ENCODE measurements at regions not wholly inside any gene's neighbourhood (a gene's known extent, or its start where the extent isn't known, plus 50 kb on each side); places are given as distances from the start of the nearest gene placed in this dataset.
"Not testable (repeated sequence)": the region's sequence is repeated elsewhere in the genome, so short reads cannot be mapped to it uniquely, and the experiment has no call there.

DNA sequence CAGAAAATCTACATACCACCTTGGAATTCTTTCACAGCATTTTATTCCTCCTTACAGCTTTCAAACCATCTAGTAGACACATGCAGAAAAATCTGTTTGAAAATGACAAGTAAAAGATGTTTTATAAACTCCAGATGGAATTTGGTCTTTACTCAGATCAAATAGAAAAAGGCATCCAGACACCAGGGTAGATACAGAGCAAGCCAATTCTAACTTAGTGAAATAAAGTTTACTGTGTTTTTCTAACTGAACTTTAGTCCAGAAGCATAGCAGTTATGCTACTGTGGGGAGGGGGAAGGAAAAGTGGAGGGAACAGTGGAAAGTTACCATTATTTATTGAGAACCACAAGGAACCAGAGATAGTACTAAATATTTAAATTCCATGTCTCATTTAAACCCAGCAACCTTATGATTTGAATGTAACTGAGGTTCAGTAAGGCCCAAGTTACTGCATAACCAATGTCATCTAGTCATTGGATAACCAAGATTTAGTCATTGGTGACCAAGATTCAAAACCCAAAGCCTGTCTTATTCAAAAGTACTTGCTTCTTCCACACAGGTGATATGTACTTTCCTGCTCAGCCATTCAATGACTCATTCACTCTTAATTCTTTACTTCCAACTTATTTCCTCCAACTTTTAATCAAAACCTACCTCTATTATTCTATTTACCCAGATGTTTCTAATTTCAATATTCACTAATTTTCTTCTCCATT, 57.7 kb downstream of the RAD51AP2 start:
- no peak for DNase-seq

DNA sequence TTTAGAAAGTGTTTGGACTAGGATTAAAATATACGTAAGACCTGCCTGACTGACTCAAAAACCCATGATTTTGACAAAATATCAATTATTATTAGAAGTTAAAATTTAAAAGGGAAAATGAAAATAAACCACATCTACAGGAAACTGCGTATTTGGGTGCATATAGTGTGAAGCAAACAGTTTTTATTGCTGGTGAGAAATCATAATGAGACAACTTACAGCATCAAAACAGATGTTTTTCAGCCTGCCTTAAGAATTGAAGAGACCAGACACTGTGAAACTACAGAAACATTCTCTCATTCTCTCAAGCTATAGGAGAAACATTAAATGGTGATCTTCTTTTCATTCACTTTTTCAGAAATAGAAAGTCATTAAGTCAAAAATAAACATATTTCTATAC, 62.9 kb downstream of the RAD51AP2 start:
- DNase-seq, result no peak

DNA sequence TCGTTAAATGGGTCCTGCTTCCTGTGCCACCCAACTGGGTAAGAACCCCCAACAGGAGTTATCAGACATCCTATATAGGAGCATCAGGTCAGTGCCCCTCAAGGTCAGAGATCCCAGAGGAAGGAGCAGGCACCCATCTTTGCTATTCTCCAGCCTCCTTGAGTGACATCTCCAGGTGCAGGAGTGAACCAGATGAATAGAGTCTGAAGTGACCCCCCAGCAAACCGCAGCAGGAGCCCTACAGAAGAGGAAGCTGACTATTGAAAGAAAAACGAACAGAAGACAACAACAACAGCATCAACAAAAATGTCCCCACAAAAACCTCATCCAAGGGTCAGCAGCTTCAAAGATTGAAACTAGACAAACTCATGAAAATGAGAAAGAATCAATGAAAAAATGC, 72.0 kb downstream of the RAD51AP2 start:
- not testable (repeated sequence) for DNase-seq

DNA sequence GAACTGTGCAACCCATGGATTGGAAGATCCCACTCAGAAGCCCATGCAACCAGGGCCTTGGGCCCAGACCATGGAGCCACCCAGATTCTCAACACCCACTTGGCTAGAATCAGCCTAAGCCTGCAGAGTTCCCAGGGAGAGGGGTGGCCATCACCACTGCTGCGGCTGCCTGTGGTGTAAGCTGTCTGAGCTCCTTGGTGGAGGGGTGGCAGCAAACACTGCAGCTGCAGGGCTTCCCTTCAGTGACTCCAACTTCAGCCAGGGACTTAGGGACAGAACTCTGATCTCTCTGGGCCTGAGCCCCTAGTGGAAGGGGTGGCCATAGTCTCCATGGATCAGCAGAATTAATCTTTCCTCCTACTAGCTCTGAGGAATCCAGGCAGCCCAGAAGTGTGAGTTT, 72.5 kb downstream of the RAD51AP2 start:
- DNase-seq, result no peak

DNA sequence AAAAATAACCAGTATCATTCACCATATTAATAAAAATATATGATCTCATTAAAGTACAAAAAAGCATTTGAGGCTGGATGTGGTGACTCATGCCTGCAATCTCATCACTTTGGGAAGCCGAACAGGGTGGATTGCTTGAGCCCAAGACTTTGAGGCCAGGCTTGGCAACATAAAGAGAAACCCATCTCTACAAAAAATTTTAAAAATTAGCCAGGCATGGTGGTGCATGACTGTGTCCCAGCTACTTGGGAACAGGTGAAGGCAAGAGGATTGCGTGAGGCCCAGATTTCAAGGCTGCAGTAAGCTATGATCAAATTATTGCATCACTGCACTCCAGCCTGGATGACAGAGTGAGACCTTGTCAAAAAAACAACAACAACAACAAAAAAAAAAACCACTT, 75.9 kb downstream of the RAD51AP2 start:
- DNase-seq, result no peak

DNA sequence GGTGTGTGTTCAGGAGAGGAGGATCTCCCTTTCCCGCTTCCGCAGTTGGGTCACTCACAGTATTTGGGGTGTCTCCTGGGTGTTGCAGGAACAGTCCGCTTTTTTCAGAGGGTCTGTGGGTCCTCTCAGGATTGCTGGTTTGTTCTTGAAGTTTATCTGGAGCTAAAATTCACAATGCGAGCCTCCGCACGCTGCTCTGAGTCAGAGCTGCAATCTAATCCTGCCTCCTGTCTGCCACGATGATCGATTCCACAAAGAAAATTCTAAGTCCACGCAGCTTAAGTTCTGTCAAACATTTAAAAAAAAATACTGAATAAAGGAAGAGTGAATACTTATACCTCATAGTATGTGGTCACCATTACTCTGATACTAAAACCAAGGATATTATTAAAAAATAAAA, 76.5 kb downstream of the RAD51AP2 start:
- no peak for DNase-seq

DNA sequence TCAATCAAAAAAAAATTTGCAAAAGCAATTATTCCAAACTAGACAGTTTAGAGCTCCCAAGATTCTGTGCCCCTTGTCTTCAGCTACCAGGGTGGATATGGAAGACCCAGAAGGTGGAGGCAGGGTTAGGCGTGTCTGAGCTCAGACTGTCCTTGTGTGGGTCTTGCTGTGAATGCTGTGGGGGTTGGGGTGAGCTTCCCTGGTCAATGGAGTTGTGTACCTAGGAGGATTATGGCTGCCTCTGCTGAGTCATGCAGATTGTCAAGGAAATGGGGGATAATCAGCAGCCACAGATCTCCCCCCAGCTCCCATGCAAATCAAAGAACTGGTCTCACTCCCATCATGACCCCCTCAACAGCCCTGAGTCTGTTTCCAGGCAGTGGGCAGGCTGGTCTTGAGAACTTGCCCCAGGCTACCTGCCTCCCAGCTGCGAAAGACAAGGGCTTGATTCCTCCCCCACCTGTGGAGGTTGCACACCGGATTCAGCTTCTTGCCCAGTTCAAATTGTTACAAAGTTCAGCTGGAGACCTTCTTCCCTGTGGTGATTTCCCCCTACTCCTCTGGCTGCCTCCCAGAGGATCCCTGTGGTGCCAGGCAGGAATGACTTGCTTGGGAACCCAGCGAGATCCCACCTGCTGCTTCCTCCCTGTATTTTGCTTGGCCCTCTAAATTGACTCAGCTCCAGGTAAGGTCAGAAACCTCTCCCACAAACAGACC, 77.0 kb downstream of the RAD51AP2 start:
- no peak for DNase-seq

DNA sequence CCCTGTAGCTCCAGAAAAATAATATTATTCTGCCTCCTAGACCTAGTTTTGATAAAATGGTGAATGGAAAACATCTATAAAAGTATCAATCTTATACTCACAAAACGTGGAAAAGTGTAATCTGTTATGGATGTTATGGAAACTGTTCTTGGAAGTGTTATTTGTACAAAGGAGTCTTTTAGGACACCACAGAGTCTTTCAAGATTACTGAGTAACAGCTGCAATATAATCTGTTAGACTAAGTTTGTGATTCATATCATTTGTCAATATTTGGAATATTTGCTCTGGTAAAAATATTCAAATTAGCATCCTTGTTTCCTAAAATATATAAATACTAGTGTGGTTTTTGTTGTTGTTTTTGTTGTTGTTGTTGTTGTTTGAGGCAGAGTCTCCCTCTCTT, 87.9 kb downstream of the RAD51AP2 start:
- no peak for DNase-seq

DNA sequence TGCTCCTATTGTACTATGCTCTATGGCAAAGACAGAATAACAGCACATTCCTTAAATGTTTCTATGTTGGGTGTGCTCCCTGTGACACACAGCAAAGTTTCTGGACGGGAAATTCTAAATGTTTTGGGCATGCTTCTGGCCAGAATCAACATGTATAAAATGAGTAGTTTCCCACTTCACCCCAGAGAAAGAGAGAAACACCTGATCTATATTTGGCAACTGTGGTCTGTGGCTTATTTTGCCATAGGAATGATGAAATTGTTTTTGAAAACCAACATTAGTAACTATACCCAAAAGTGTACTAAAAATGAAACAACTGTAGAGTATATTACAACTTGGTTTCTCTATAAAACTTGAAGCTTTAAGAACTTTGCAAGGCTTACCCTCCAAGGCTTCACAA, 89.1 kb downstream of the RAD51AP2 start:
- DNase-seq, result no peak

DNA sequence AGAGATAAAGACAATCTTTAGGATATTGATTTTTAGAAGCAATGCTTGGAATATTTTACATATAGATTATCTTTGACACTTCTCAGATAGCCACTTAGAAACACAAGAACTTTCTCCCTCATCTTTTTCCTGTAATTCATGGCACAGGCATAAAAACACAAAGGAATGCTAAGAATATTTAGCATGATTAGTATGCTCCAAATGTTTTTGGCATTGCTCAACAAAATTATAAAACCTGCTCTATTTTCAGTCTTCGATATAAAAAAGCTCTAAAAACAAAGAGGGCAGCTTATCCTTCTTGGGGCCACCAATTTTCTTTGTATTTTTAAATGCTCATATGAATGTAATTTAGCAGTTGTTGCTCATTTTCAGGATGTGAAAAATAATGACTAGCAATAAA, 90.8 kb downstream of the RAD51AP2 start:
- no peak for DNase-seq

DNA sequence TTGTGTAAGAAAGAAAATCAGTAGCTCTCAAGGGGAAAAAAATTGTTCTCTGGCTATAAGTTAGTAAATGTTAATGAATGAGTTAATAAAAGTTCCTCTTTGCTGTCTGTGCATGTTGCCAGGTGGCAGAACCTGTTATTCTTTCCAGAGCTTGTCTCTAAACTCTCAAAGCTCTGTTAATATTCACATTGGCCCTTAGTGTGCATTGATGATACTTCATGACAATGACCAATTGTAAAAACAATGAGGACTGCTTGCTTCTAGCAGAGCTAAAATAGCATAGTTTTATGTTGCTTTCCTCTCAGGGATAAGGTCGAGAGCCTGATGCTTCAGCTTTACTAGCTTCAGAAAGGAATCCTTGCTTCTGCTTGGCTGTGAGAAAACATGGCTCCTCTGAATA, 91.5 kb downstream of the RAD51AP2 start:
- no peak for DNase-seq

DNA sequence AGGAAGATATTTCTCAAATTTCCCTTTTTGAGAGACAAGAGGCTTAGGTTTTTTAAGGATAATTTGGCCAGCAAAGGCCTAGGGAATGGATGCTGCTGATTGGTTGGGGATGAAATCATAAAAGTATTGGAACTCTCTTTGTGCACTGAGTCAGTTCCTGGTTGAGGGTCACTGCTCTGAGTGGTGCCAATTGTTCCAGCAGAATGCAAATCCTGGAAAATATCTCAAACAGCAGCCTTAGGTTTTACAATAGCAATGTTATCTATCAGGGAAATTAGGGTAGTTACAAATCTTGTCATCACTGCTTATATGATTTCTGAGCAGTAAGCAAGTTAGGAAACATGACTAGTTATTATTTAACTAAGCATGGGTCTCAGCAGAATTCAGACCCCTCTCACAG, 96.2 kb downstream of the RAD51AP2 start:
- no peak for DNase-seq

DNA sequence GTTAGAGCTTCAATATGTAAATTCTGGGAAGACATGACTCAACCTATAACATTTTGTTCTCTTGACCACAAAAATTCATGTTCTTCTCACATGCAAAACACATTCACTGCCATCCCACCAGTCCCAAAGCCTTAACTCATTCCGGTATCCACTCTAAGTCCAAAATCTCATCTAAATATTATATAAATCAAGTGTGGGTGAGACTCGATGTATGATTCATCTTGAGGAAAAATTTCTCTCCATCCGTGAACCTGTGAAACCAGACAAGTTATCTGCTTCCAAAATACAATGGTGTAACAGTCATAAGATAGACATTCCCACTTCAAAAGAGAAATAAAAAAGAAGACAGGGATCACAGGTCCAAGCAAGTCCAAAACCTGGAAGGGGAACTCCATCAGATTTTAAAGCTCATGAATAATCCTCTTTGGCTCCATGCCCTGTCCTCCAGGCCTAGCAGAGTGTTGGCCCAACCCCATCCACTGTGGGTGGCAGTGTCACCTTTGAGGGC, 101.3 kb downstream of the RAD51AP2 start:
- DNase-seq, result no peak

DNA sequence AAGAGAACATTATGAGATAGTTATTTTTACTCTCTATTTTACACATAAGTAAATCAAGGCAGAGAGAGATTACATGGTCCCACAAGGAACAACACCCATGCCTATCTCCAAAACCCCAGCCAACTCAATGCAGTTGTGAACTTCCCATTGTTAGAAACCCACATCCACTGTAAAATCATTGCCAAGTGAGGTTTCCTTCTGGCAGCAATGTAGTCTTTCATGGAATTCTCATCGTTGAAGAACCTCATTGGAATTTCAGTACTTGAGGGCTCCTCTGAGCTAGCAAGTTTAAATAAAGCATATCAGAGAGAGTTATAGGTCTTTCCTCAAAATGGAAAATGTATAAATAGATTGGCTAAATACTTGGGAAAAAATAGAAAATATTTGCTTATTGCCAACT, 105.2 kb downstream of the RAD51AP2 start:
- no peak for DNase-seq

DNA sequence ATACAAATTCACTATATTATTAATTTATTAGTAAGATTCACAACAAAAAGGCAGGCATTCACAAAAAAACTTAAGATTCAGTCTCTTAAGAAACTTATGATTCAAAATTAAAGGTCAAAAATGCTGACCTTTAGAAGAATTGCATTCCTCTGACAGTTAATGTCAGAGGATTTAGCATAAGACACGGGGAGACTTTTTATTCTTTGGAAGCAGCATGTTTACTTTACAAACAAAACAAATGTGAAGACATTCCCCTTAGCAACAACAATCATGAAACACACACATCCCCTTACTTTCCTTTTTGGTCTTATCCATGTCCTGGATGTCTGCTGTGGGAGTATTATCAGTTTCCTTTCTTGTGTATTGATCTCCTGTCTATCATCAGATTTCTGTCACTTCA, 117.1 kb downstream of the RAD51AP2 start:
- no peak for DNase-seq

DNA sequence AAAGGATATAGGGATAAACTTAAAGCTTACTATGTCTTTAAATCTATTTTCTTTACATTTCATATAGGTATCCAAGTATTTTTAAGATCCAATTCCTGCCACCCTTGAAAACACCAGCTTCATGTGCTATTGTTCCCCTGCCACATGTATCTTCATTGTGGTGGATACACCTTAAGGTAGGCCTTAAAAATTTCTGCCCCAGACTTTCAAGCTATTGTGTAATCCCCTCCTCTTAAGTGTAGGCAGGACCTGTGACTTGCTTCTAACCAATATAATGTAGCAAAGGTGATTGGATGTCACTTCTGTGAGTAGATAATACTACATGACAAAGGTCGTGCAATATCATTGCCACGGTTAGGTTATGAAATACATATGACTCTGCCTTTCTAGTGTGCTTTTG, 119.5 kb downstream of the RAD51AP2 start:
- no peak for DNase-seq

DNA sequence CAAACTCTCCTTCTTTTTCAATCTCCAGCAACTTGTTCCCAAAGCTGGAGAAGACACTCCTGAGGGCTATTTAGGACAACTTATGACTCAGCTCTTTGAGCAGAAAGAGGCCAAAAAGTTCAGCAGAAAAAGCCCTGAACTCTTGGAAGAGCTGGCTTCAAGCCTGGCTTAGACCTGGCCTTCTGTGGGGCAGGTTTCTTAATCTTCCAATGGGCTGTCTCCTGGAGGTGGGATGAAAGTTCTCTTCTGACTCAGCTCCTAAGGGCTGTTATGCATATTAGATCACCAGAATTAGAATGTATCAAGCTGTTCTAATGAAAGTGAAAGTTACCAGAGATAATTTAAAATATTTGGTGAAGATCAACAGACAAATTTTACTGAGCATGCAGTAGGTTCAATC, 129.4 kb downstream of the RAD51AP2 start:
- no peak for DNase-seq

DNA sequence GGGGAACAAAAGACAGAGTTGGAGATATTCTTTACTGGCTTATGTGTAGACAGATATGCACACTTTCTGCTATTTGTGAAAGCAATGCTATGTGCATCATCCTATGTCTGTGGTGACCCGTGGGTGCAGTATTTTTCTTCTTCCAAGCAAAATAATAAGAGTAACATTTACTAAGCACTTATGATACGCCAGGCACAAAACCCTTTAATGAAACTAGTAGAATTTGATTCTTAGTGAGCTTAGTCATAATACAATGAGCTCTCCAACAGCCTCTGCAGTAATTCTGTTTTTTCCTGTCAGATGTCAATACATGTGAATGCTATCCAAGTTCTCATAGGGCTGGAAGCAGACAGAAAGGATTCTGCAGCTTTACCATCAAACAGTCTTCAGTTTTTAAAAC, 130.6 kb downstream of the RAD51AP2 start:
- DNase-seq, result no peak

DNA sequence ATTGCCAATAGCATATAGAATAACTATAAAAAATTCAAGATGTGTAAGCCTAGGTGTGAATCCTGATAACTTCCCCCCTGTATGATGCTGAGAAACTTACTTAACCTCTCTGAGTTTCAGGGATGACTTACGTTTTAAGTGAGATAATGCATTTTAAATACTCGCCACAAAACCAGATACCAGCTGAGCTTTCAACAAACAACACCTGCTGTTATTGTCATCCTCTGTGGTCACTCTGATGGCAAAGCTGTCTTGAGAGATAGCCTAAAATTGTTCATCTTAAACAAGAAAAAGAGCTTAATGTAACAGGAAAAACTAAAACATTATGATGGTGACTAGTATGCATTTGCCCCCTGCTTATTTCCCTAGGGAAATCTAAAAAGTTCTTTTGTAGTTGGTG, 131.5 kb downstream of the RAD51AP2 start:
- no peak for DNase-seq

DNA sequence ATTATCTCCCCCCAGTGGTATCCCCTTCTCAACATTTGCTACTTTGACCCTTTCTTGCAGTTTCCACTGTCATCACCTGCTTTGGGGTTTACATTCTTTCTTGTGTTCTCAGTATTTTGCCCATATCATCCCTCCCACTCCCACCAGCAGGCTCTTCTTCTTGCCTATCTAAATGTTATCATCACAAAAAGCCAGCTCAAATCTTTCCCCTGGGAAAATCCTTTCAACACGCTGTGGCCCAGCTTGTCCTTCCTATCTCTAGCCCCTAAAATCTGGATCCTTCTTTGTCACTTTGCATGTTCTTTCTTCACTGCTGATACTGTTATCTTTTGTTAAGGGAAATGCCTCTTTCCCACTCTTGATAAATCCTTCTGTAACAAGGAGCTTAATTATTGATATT, 138.2 kb downstream of the RAD51AP2 start:
- no peak for DNase-seq

DNA sequence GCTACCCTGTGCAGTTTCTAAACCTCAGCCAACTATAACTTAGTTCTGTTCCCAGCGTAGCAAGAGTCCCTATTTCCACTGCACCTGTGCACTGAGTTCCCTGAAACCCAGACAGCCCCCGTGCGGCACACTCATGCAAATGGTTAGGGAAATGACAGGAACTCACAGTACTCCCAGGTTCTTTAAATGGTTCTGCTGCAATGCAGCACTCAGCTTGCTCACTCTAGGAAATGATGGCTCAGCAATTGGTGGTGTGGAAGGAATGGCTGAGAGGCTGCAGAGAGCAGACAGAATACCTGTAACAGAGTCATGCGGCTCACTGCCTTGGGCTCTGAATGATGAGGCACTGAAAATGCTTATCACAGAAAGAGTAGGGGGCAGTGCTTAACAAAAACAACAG, 143.0 kb downstream of the RAD51AP2 start:
- DNase-seq, result no peak

DNA sequence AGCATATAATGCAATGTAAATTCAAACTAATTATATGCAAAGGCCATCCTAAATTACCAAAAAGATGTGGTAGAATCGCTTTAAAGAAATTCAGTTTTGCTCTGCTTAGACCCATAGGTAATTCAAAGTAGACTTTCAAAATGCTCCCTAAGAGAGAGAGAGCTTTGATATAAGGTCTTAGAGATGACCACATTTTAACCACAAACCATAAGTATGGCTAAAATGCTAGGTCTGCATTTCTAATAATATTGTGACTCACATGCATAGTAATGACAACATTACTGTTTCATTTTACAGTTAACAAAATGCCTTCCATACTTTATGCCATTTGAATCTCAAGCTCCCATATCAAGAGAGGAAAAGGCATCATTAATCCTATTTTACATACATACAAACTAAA, 144.5 kb downstream of the RAD51AP2 start:
- DNase-seq, result no peak

DNA sequence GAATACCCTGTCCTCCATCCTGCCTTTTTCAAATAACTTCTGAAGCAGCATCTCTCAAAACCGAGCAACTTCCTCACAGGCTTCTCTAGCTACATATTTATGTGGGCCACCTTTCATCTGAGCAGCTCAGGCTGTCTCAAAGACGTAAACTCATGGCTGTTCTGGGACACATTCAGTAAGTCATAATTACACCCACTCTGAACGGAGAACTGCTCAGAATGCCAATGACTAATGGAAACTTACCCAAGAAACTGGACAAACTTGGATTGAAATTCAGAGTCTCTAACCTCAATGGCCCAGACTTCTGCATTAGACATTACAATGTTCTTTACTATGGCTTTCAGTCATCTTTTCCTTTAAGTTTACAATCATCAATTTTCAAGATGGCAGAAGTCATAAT, 145.2 kb downstream of the RAD51AP2 start:
- DNase-seq, result no peak

DNA sequence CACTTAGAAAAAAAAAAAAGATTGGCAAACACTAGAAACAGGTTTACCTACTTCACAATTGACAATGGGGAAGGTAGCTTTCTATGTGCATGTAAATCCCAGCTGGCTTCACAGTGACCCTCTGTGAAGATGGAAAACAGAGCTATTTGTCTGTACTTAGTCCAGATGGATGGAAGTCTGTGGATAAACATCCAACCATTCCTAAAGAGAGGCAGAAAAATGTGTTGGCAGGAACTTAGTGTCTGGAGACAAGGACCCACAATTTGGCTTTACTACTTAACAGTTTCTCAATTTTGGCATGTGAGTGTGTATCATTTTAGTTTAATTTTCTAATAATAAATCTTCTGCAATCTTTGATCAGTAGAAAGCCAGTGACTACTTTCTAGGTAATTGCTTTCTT, 154.4 kb downstream of the RAD51AP2 start:
- DNase-seq, result no peak

DNA sequence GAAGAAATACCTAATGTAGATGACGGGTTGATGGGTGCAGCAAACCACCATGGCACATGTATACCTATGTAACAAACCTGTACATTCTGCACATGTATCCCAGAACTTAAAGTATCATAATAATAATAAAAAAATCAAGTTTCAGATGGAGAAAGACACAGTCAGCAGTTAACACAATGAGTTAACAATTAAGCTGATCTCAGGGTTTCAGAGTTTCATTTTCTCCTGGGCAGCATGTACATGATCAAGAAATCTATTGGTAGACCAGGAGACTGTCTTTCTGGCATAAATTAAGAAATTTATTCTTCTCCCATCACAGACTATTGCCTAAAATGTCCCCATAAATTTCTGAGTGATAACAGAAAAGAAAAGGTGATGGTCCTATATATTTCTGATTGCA, 155.3 kb downstream of the RAD51AP2 start:
- no peak for DNase-seq

All from hippocampal formation (tissue), 2 donors.